NCI-H82 (cell line): ENCODE measurements at regions not wholly inside any gene's neighbourhood (a gene's known extent, or its start where the extent isn't known, plus 50 kb on each side); places are given as distances from the start of the nearest gene placed in this dataset.
A peak's percentile ranks its signal among the peaks of the same experiment; 100 is the strongest.

ENCODE experiments used
- DNase-seq: peaks from one replicate; lab custom pipeline; 2025; lab: John Stamatoyannopoulos, UW

DNA sequence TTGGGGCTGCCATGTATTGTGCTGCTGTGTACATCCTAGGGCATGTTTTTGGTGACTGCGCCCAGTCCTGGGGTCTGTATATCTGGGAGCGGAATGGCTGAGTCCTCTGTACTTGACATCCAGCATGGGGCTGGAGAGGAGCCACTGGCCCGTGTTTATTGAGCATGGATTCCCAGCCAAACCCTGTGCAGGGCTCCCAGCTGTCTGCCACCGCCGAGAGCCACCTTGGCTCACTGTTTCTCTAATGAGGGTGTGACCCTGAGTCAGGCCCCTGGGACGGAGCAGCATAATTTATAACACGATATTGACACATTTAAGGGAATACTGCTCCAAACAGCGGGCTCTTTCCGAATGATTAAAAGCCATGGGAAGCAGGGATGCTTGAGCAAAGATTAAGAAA, 211.5 kb upstream of the PWP1 start:
- DNase-seq = no peak

DNA sequence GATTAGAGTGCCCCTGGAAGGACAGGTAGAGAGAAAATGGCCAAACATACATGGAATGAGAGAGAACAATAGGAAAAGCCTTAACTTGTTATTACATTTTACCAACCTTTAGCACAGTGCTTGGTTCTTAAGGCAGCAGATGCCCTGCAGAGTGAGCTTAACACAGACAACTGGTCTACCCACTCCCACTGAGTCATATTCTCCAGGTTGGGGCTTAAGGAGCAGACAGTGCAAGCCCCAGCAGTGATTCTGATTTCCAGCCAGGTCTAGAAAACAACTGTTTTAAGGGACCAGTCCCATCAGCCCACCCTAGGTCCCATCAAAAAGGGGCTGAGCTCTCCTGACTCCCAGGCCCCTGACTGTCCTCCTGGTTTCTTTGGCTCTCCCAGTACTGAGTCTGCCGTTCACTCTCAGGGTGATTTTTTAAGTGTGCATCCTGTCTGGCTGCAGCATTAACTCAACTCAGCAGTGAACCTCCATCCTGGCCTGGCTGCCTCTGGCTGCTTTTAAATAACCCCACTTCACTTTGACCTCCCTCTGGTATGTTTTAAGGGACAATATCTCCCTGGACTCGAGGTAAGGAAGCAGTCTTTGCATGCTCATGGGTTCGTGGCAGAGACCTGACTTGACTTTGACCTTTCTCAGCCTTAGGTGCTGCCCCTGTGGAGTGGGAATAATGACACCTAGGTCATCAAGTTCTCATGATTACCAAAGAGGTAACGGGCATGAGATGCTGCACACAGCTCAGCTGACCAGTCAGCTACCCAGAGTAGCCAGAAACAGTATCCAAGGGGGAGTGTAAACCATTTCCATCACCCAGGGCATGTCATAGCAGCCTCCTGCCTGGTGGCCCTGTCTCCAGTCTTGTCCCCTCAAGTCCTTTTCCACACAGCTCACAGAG, 210.7 kb upstream of the PWP1 start:
- DNase-seq = no peak

DNA sequence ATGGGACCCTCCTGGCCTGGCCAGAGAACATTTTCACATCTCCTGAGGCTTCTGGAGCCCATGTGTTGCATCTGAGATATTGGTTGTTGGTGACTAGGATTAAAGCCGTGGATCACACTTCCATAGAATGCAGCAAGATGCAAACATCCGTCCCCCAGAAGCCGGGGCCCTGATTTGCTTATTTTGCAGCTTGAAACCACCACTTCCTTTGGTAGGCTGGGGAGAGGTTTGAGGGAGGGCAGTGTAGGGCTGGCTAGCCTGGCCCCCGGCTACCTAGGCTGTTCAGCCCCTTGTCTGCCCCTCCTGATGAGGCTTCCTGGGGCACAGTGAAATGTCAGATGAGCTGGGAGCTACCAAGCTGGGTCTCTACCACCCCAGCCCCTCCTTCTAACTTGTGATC, 209.7 kb upstream of the PWP1 start:
- no peak for DNase-seq

DNA sequence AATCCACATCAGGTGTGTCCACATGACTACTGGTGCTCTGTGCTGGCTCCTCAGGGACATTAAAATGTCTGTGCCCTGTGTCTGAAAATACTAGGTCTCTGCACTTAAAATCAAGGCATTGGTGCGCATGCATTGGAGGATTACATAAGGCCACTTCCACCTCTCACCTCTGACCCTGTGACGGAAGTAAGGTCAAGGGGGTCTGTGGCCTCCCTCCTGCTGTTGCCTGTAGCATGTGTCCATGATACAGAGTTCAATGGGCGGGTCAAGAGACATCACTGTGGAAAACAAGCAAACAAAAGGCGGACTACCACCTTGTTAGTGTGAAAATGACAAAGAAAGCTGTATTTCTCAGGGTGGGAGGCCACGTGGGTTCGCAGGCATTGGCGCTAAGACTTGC, 208.6 kb upstream of the PWP1 start:
- no peak for DNase-seq

DNA sequence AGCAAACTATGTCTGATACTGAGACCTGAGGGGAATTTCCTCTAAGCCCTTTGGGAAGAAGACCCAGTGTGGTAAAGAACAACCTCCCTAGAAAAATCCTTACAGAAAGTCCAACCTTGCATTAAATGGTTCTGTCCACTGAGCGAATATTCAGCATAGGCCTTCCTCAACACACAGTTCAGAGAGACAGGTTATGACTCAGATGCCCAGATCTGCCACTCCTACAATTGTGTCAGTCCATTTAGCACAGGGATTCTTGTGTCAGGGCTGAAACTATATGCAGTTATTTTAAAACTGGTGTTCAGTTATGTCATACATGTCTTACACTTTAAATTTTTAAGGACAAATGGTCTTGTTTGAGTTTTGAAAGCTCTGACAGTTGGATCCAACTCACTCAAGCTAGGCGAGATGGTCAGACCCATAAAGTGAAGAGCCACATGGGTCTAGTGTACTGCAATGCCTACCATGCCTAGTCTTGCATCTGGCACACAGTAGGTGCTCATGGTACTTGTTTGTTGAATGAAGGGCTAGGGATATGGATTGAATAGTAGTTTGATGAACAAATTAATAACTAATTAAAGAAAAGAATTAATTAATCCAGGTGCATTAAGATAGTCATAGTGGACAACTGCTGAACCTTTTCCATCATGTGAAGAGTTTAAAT, 207.5 kb upstream of the PWP1 start:
- no peak for DNase-seq

DNA sequence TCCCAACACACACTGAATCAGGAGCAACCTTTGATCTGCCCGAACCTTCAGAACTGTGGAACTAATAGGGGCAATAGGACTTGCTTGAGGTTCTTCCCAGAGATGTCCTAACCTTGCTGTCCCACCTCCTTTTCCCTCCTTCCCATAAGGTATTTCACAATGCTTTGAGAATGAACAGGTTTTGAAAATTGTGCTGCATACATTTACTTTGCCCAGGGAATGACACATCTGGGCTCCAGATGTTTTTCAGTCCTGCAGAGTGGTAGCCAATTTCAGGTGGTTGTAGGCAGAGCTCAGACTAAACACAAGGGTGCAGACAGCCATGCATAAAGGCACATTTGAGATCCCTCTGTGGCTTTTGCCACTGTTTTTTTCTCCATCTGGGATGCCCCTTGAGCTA, 206.7 kb upstream of the PWP1 start:
- no peak for DNase-seq

DNA sequence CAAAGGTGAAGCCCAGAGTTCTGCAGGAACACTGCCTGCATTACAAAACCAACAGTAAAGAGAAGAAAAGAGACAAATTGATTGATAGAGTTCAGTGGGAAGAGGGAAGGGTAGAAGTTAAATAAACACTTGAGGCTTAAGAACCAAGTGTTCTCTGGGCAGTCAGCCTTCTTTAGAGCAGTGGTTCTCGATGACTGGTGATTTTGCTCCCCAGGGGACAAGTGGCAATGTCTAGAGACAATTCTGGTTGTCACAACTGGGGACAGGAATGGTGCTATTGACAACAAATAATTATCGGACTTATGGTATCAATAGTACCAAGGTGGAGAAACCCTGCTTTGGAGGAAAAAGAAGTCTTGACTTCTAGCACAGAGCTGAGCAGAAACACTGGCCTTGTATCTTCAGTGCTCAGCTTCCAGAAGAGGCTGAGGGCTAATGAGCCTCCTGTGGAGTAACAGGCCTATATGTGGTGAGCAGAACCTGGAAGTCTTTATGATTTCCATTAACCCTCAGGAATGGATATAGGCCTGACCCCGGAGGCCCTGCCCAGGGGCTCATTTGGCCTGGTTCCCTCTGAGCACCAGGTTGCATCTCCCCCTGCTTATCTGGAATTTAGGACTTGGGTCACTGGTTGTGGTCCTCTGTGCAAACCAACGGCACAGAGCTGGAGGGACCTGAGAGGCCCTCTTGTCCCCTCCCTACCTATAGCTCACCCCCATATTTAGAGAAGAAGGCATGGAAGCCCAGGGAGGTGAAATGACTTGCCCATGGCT, 204.6 kb upstream of the PWP1 start:
- no peak for DNase-seq

DNA sequence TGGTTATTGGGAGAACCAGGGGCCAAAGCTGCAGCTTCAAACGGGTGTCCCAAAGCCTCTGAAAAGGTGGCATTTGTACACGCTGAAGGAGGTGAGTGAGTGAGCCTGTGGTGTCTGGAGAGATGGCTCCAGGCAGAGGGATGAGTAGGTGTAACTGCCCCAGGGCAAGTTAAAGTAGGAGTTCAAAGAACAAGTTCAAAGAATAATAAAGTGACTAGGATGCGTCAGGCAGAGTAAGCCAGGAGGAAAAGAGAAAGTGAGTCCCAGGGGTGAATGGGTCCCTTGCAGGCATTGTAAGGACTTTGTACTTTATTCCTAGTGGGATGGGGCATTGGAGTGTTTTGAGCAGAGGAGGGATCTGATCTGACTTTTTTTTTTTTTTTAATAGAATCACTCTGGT, 201.4 kb upstream of the PWP1 start:
- DNase-seq = no peak

DNA sequence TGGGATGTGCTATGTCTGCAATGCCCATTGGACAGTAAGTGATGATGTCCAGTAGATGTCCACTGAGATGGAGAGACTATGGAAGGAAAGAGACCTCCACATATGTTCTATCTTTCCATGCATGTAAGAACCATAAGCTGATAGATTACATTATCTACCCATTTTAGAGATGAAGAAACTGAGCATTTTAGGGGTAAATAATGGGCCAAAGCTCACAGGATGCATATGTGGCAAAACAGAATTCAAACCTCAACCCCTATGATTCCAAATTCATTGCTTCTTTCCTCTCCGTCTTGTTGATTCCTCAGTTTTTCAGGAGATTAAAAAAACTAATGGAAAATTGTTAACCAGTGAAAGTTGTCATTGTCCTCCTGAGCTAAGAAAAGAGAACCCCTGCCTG, 200.7 kb upstream of the PWP1 start:
- no peak for DNase-seq

DNA sequence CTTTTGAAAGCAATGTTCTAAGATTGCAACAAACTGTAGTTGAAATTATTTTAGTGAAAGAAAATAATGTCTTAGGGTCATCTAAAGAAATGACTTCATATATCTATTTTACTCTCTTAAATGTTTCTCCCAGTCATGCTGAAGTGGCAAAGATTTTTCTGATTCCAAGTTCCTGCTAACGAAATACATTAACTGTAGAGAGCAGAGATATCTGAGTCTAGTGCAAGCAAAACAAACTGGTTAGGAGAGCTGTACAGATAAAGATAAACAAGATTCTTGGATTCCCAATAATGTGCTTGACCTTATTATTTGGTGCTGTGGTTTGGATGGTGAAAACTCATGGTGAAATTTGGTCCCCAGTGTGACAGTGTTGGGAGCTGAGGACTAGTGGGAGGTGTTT, 199.9 kb upstream of the PWP1 start:
- no peak for DNase-seq

DNA sequence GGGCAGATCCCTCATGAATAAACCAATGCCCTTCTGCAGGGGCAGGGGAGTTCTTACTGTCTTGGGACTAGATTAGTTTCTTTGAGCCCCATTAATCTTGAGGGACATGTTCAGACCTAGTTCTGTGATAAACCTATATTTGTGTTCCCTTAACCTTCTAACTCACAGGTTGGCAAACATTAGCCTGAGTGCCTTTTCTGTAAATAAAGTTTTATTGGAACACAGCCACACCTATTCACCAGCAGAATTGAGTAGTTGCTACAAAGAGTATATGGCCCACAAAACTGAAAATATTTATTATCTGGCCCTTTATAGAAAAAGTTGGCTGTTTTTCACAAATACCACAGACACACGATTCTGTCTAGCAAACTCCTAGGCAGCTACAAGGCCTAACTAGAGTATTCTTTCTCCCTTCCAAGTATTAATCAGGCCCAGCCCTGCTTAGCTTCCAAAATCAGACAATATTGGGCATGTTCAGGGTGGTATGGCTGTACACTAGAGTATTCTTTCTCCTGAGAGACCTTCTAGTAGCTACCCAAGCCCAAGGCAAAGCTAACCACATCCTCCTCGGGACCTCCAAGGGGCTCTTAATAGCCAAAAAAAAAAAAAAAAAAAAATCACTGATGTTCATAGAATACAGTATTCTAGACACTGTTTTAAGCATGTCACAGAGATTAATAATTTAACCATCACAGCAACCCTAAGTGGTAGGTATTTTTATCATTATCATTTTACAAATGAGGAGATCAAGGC, 199.3 kb upstream of the PWP1 start:
- no peak for DNase-seq

DNA sequence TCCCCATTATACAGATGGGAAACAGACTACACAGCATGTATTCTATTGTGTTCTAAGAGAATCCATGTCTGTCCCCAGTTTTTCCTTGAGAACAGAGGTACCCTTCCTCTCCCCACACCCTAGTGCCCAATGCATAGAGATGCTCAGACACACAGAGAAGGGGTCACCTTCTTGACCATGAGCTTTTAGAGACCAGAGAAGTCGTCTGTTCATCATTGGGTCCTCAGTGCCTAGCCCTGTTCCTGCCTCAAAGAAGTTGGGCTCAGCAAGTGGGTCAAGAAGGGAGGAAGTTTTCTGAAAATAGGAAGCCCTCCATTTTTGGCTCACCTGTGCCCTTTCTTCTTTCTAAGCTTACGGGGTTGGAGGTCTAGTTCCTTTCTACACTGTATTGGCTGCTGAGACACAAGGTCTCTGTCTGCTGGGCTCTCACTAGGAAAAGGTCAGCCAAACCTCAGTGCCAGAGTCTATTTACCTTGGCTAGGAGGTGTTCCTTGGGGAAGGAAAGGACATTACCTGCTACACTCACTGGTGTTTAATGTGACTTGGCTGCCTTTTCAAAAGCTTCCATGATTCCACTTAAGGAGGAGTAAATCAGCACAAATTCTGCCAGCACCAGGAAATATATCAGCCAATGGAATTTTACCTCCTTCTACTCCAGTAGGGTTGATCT, 198.5 kb upstream of the PWP1 start:
- no peak for DNase-seq

DNA sequence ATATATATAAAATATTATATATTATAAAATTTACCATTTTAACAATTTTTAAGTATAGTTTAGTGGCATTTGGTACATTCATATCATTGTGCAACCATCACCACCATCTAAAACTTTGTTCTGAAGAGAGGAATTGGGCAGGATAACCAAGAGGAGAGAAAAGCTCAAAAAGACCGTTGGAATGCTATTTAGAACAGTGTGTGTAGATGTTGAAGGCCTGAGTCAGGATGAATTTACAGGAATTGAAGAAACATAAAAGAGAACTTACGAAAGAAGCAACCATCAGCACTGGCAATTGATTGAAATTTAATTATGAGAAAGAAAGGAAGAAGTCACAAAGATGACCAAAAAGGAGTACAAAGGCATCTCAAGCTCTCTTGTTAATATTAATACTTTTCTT, 196.9 kb upstream of the PWP1 start:
- no peak for DNase-seq

DNA sequence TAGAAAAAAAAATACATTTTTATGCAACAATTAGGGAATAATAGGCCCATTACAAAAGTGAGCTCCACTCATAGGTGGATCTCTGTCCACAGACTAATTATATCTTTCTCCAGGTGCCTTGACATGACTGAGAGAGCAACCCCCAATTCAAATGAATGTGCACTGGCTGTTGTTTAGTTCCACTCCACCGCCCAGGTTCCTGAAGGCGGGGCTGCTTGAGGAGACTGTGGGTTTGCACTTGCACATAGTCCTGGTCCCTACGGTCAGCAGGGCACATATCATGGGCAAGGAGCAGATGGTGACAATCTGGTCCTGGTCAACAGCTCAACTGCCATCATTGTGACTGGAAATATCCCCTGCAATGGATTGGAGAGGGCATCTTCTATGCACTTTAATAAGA, 195.6 kb upstream of the PWP1 start:
- peak; percentile 65 for DNase-seq

DNA sequence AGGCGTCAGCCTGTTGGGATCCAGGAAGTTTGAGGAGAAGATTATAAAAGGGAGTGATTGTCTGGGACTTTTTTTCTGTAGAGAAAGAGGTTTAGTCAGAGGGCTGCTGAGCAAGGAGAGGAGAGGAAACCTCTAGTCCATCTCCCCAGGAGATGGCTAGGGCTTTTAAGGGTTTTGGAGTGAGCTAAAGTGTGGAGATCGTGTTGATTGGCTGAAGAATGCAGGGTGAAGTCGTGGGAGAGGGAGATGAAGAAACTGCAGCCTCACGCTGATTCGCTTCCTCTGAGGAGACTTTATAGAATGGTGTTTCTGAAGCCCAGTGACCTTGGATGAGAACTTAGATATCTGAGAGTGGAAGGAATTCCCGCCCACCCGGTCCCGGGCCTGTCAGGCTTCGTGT, 193.7 kb upstream of the PWP1 start:
- DNase-seq = no peak

DNA sequence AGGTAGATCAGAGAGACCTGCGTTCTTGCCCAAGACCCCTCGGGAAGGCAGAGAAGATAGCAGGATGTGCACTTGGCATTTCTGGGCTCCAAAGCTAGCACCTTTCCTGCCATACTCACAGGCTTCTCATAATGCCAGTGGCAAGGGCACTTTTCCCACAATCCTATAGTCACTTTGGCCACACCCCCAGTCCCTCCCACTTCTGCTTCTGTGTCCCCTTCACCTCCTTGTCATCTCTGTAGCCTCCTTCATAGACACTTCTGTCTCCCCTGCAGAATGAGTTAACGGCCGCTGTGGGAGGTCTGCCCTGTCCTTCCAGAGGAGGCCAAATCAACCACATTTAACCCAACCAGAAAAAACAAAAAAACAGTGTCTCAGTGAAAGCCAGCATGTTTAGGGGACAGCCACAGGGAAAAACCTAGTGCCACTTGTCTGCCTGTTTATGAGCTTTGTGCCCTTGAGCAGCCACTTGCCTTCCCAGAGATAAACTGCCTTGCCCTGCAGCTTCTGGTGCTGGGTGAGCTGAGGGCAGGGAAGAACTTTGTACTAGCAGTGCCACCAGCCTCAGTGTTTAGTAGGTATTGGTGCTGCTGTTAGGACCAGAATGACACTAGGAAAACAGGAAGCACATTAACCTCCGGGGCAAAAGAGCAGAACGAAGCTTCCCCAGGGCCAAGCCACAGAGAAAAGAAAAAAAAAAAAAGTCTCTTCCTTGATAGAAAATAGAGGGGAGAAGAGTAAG, 193.0 kb upstream of the PWP1 start:
- peak; percentile 9 for DNase-seq

DNA sequence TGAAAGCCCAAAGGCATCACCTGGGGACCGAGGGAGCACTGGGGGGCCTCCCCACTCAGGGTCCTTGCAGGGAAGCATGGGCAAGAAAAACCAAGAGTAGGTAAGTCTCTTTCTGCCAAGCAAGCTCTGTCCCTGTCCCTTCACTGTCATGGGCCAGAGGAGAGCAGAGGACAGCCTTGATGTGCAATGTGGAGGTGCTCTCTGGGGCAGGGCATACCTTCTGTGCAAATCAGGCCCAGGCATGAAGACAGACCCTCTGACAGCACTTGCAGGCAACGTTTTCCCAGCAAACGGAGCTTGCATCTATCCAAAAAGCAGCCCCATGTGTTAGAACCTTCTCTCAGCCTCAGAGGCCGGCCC, 192.5 kb upstream of the PWP1 start:
- no peak for DNase-seq

DNA sequence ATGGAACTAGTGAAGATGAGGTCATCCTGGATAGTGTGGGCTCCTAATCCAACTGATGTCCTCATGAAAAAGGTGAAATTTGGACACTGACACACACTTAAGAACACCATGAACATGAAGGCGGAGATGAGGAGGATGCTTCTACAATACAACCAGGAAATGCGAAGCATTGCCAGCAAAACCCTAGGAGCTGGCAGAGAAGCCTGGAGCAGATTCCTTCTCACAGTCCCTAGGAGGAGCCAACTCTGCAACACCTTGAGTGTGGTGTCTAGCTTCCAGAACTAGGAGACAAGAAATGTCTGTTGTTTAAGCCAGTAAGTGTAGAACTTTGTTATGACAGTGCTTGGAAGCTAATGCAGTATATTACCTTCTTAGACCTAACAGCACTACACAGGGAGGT, 191.9 kb upstream of the PWP1 start:
- no peak for DNase-seq

DNA sequence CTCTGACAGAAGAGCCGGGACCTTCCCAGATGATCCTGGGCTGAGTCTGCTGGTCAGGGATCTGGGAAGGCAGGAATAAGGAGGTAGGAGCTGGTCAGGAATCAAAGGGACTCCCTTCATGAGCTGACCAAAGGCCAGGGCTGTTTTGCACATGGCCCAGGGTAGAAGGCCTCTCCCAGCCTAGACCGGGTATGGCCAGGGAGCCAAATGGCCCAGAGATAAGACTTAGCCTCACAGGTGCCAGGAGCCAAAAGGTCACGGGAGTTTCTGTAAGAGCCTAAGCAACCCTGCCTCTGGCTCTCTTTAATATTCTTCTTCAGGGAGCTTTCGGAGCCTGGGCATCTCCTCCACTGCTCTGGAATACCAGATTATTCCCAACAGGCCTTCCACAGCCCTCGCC, 191.3 kb upstream of the PWP1 start:
- DNase-seq = no peak

DNA sequence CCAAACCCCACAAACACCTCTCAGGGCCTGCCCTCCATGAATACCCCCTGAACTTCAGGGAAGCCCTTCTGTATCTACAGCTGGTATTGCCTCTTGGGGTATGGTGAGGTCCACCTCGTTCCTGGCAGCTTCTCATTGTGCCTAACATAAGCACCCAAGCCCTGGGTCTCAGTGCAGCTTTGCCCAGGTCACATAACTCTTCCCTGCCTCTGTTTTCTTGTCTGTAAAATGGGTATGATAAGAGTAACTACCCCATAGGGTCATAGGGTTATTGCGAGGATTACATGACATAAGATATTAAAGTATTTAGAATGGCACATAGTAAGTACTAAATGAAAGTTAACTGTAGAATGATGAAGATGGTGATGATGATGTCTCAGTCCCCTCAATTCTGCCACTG, 190.0 kb upstream of the PWP1 start:
- DNase-seq = no peak

DNA sequence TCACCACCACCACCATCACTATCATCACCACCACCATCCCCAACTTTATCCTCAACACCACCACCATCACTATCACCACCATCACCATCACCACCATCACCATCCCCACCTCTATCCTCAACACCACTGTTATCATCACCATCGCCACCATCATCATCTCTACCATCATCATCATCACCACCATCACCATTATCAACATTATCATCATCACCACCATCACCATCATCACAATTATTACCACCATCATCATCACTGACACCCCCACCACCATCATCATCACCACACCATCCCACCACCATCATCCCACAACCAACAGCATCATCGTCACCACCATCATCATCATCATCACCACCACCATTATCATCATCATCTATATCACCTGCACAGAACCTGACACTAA, 188.4 kb upstream of the PWP1 start:
- DNase-seq = no peak
